Thymus (tissue), 11 donors: ENCODE measurements at regions not wholly inside any gene's neighbourhood (a gene's known extent, or its start where the extent isn't known, plus 50 kb on each side); places are given as distances from the start of the nearest gene placed in this dataset.

ENCODE experiments used
- DNase-seq, 9 donors: peaks; one replicate each; pipeline ENCODE4 v3.0.0-alpha.2; 2013; ENCODE audit warnings: low spot score in 9 of 9, low read depth in 6 of 9, missing footprints in 1 of 9
- H3K27ac ChIP-seq, 2 donors: one replicate each; pipeline ENCODE4 v1.5.1; 2013; ENCODE audit warnings: control low read depth in 1 of 2, low read depth in 1 of 2, low read length in 1 of 2, mild to moderate bottlenecking in 1 of 2, moderate library complexity in 1 of 2
- H3K27me3 ChIP-seq, 2 donors: one replicate each; pipeline ENCODE4 v1.5.1; 2013; ENCODE audit warnings: low read length in 1 of 2; ENCODE audit not compliant: control insufficient read depth in 2 of 2, insufficient read depth in 1 of 2
- H3K36me3 ChIP-seq, 2 donors: one replicate each; pipeline ENCODE4 v1.5.1; 2013; ENCODE audit warnings: low read length in 1 of 2, mild to moderate bottlenecking in 1 of 2, moderate library complexity in 1 of 2; ENCODE audit not compliant: control insufficient read depth in 2 of 2, insufficient read depth in 2 of 2
- H3K4me1 ChIP-seq, 2 donors: one replicate each; pipeline ENCODE4 v1.5.1; 2013; ENCODE audit warnings: low read length in 2 of 2; ENCODE audit not compliant: control insufficient read depth in 2 of 2, insufficient read depth in 2 of 2
- H3K4me3 ChIP-seq, 2 donors: one replicate each; pipeline ENCODE4 v1.5.1; 2013; ENCODE audit warnings: low read length in 2 of 2, control low read depth in 1 of 2, mild to moderate bottlenecking in 1 of 2
- H3K9me3 ChIP-seq, 2 donors: one replicate each; pipeline ENCODE4 v1.5.1; 2013; ENCODE audit warnings: low read length in 1 of 2, mild to moderate bottlenecking in 1 of 2; ENCODE audit not compliant: control insufficient read depth in 2 of 2, insufficient read depth in 1 of 2
- WGBS: extraction: QIAGEN DNeasy Blood & Tissue Kit; methylation state at CpG from one replicate; pipeline ENCODE4 v1.1.7; 2013; 5-methylcytosine and 5-hydroxymethylcytosine counted together
- donor health status: healthy.

- WGBS, result 88% methylated on average over 9 of the region's 9 CpGs
- H3K4me1 ChIP-seq, result peaks cover 0 to 3% of the 10 kb centered on the region in 2 donors
- no peak overlapping the region for H3K4me3 ChIP-seq
- H3K36me3 ChIP-seq, result no peaks in the 10 kb centered on the region
- no peak overlapping the region for H3K27ac ChIP-seq
- H3K9me3 ChIP-seq, result no peaks in the 10 kb centered on the region
- H3K27me3 ChIP-seq, result no peaks in the 10 kb centered on the region
- no peak for DNase-seq
Measured at GRCh38 chr22:47472636-47473035, 710.2 kb downstream of the TBC1D22A start.

DNA sequence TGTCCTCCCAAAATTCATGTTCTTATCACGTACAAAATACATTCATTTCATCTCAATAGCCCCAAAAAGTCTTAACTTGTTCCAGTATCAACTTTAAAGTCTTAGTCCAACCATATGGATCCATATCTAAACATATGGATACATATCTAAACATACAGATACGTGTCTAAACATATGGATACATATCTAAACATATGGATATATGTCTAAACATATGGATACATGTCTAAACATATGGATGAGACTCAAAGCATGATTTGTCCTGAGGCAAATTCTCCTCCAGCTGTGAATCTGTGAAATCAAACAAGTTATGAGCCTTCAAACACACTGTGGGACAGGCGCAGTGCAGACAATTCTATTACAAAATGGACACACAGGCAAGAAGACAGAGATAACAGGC lies 709.0 kb downstream of the TBC1D22A start:
- Histone ChIP-seq H3K4me1 (peaks cover 0 to 3% of the 10 kb centered on the region in 2 donors), H3K9me3 (no peaks in the 10 kb centered on the region), H3K27ac (no peak overlapping the region), H3K36me3 (no peaks in the 10 kb centered on the region), H3K4me3 (no peak overlapping the region), H3K27me3 (no peaks in the 10 kb centered on the region)
- 77% methylated on average over 3 of the region's 3 CpGs for WGBS
- DNase-seq, result no peak

DNA sequence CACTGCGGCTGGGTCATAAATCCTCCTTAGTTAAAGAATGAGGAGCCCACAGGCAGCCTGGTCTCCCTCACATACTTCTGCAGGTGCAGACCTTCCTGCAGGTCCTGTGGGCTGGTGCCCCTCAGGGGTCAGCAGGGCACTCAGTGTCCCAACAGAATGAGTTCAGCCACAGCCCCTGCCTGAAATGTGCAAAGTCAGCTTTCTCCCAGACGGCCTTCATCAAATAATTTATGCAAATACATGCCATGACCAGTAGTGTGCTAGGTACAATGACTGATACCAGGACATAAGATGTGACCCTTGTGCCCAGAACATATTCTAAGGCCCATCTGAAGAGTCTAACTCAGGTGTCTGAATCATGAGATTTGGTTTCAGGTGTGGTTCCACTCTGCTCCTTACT lies 703.4 kb downstream of the TBC1D22A start:
- H3K36me3 ChIP-seq, result no peaks in the 10 kb centered on the region
- no peak overlapping the region for H3K4me3 ChIP-seq
- DNase-seq, result no peak
- H3K9me3 ChIP-seq, result peaks cover 0 to 4% of the 10 kb centered on the region in 2 donors
- 85% methylated on average over 2 of the region's 2 CpGs for WGBS
- no peaks in the 10 kb centered on the region for H3K27me3 ChIP-seq
- no peaks in the 10 kb centered on the region for H3K4me1 ChIP-seq
- no peak overlapping the region for H3K27ac ChIP-seq

DNA sequence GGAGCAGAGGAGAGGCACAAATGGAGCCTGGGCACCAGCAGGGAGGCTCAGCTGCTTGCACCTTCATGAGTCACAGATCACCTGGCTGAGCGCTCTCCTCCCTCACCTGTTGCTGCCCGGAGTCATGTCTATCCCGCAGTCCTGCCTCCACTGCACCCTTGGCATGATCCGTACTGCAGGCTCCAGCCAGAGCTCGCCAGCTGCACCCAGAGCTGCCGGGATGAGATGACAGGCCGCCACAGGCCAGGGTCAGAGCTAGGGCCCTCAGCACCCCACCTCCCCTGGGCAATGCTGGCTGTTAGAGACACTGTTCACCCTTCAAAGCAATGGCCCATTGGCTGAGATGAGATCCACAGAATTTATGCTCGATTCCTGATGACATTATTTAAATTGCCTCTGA lies 702.8 kb downstream of the TBC1D22A start:
- H3K27me3 ChIP-seq, result no peaks in the 10 kb centered on the region
- WGBS, result 94% methylated on average over 8 of the region's 8 CpGs

GRCh38 chr22:47463220-47463619 lies 700.8 kb downstream of the TBC1D22A start:
- Histone ChIP-seq H3K4me3 (no peak overlapping the region), H3K4me1 (peaks cover 0 to 3% of the 10 kb centered on the region in 2 donors), H3K9me3 (peaks cover 0 to 4% of the 10 kb centered on the region in 2 donors), H3K27ac (no peak overlapping the region), H3K36me3 (no peaks in the 10 kb centered on the region), H3K27me3 (no peaks in the 10 kb centered on the region)
- no peak for DNase-seq
- 81% methylated on average over 8 of the region's 8 CpGs for WGBS

More for the DNA sequence above, 702.8 kb downstream of the TBC1D22A start:
- Histone ChIP-seq H3K36me3 (no peaks in the 10 kb centered on the region), H3K4me3 (no peak overlapping the region), H3K9me3 (peaks cover 0 to 4% of the 10 kb centered on the region in 2 donors), H3K27ac (no peak overlapping the region), H3K4me1 (no peaks in the 10 kb centered on the region)
- no peak for DNase-seq

GRCh38 chr22:47460861-47461260 lies 698.4 kb downstream of the TBC1D22A start:
- Histone ChIP-seq H3K27ac (no peak overlapping the region), H3K4me3 (no peak overlapping the region), H3K9me3 (peaks cover 0 to 16% of the 10 kb centered on the region in 2 donors), H3K4me1 (peaks cover 0 to 4% of the 10 kb centered on the region in 2 donors), H3K36me3 (no peaks in the 10 kb centered on the region), H3K27me3 (no peaks in the 10 kb centered on the region)
- WGBS, result 94% methylated on average over 5 of the region's 5 CpGs
- DNase-seq, result no peak

GRCh38 chr22:47460176-47460575 lies 697.7 kb downstream of the TBC1D22A start:
- 77% methylated on average over 3 of the region's 3 CpGs for WGBS
- Histone ChIP-seq H3K27me3 (no peaks in the 10 kb centered on the region), H3K4me3 (no peak overlapping the region), H3K4me1 (peaks cover 0 to 4% of the 10 kb centered on the region in 2 donors), H3K36me3 (no peaks in the 10 kb centered on the region), H3K27ac (no peak overlapping the region), H3K9me3 (peaks cover 0 to 17% of the 10 kb centered on the region in 2 donors)
- DNase-seq, result no peak

GRCh38 chr22:47458348-47458747 lies 695.9 kb downstream of the TBC1D22A start:
- H3K27me3 ChIP-seq, result no peaks in the 10 kb centered on the region
- 89% methylated on average over 8 of the region's 8 CpGs for WGBS
- no peak overlapping the region for H3K27ac ChIP-seq
- H3K9me3 ChIP-seq, result peaks cover 0 to 13% of the 10 kb centered on the region in 2 donors
- peaks cover 0 to 4% of the 10 kb centered on the region in 2 donors for H3K4me1 ChIP-seq
- no peak overlapping the region for H3K4me3 ChIP-seq
- no peak for DNase-seq
- H3K36me3 ChIP-seq, result no peaks in the 10 kb centered on the region

DNA sequence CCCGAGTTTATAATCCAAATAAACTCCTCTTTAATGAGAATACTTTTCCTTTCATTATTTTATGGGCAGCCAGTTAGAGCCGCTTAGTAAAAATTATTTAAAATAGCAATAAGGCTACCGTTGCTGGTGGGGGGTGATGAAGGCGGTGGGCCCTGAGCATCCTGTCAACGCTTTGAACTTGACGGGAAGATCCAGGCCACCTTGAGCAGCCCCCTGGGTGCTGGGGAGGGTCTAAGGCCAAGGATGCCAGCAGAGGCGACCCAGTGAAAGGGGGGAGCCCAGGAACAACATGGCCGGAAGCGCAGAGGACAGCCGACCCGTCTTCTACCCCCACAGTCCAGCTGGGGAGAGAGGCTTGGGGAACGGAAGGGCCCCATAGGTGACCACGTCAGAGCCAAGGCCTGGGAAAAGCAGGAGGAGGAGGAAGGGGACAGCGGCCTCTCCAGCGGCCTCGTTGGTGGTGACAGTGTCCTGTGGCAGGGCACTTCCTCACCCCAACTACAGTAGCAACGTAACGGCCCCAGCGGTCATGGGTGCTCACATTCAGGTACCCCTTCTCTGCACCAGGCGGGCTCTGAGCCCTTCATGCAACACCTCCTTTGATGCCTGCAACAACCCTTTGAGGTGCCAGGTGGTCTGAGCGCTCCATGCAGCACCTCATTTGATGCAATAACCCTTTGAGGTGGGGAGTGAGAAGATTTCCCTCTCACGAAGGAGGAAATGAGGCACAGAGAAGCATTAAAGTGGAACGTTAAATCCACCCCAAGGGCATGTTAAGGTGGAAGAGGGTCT lies 695.3 kb downstream of the TBC1D22A start:
- Histone ChIP-seq H3K4me1 (peaks cover 0 to 4% of the 10 kb centered on the region in 2 donors), H3K27me3 (no peaks in the 10 kb centered on the region), H3K4me3 (no peak overlapping the region), H3K9me3 (peaks cover 1 to 14% of the 10 kb centered on the region in 2 donors), H3K27ac (no peak overlapping the region), H3K36me3 (no peaks in the 10 kb centered on the region)
- peak in 2 of 9 donors; percentile 6 to 23 for DNase-seq
- WGBS, result 92% methylated on average over 23 of the region's 23 CpGs
